ENCODE measurements at regions not wholly inside any gene's neighbourhood (a gene's known extent, or its start where the extent isn't known, plus 50 kb on each side); places are given as distances from the start of the nearest gene placed in this dataset.
"Not testable (repeated sequence)": the region's sequence is repeated elsewhere in the genome, so short reads cannot be mapped to it uniquely, and the experiment has no call there.

- TF ChIP-seq, protein P1, sequence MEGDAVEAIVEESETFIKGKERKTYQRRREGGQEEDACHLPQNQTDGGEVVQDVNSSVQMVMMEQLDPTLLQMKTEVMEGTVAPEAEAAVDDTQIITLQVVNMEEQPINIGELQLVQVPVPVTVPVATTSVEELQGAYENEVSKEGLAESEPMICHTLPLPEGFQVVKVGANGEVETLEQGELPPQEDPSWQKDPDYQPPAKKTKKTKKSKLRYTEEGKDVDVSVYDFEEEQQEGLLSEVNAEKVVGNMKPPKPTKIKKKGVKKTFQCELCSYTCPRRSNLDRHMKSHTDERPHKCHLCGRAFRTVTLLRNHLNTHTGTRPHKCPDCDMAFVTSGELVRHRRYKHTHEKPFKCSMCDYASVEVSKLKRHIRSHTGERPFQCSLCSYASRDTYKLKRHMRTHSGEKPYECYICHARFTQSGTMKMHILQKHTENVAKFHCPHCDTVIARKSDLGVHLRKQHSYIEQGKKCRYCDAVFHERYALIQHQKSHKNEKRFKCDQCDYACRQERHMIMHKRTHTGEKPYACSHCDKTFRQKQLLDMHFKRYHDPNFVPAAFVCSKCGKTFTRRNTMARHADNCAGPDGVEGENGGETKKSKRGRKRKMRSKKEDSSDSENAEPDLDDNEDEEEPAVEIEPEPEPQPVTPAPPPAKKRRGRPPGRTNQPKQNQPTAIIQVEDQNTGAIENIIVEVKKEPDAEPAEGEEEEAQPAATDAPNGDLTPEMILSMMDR (IDR thresholded peaks at IDR 0.05), result not testable (repeated sequence)
- not testable (repeated sequence) for TF ChIP-seq POLR2A (IDR thresholded peaks at IDR 0.05)
Measured at GRCh38 chr5:36475942-36476341, 130.5 kb upstream of the SLC1A3 start.

Data from stomach (tissue), 4 donors.